ENCODE measurements at regions not wholly inside any gene's neighbourhood (a gene's known extent, or its start where the extent isn't known, plus 50 kb on each side); places are given as distances from the start of the nearest gene placed in this dataset.

GRCh38 chr4:123121241-123121907 is 199.0 kb upstream of the NUDT6 start:
- no peak overlapping the region for H3K4me3 ChIP-seq (ENCODE audit: low read length)
- no peak overlapping the region for H3K9ac ChIP-seq (ENCODE audit: low read length)
- H3K36me3 ChIP-seq (ENCODE audit: control insufficient read depth, insufficient read depth, low read length), result no peaks in the 10 kb centered on the region
- H3K27me3 ChIP-seq (ENCODE audit: control insufficient read depth, insufficient read depth, low read length), result no peaks in the 10 kb centered on the region
- H3K4me1 ChIP-seq (ENCODE audit: control insufficient read depth, insufficient read depth, low read length), result no peaks in the 10 kb centered on the region
- no peaks in the 10 kb centered on the region for H3K9me3 ChIP-seq (ENCODE audit: control insufficient read depth, low read length)

GRCh38 chr4:123125477-123125876 is 203.1 kb upstream of the NUDT6 start:
- H3K9me3 ChIP-seq (ENCODE audit: control insufficient read depth, low read length), result no peaks in the 10 kb centered on the region
- H3K4me1 ChIP-seq (ENCODE audit: control insufficient read depth, insufficient read depth, low read length), result no peaks in the 10 kb centered on the region
- no peak overlapping the region for H3K4me3 ChIP-seq (ENCODE audit: low read length)
- no peaks in the 10 kb centered on the region for H3K36me3 ChIP-seq (ENCODE audit: control insufficient read depth, insufficient read depth, low read length)
- H3K9ac ChIP-seq (ENCODE audit: low read length), result no peak overlapping the region
- no peaks in the 10 kb centered on the region for H3K27me3 ChIP-seq (ENCODE audit: control insufficient read depth, insufficient read depth, low read length)

GRCh38 chr4:123127218-123127617 is 204.8 kb upstream of the NUDT6 start:
- no peaks in the 10 kb centered on the region for H3K36me3 ChIP-seq (ENCODE audit: control insufficient read depth, insufficient read depth, low read length)
- H3K4me1 ChIP-seq (ENCODE audit: control insufficient read depth, insufficient read depth, low read length), result no peaks in the 10 kb centered on the region
- no peak overlapping the region for H3K9ac ChIP-seq (ENCODE audit: low read length)
- H3K4me3 ChIP-seq (ENCODE audit: low read length), result no peak overlapping the region
- H3K27me3 ChIP-seq (ENCODE audit: control insufficient read depth, insufficient read depth, low read length), result no peaks in the 10 kb centered on the region
- H3K9me3 ChIP-seq (ENCODE audit: control insufficient read depth, low read length), result no peaks in the 10 kb centered on the region

- H3K27me3 ChIP-seq (ENCODE audit: control insufficient read depth, insufficient read depth, low read length), result no peaks in the 10 kb centered on the region
- H3K36me3 ChIP-seq (ENCODE audit: control insufficient read depth, insufficient read depth, low read length), result no peaks in the 10 kb centered on the region
- H3K9me3 ChIP-seq (ENCODE audit: control insufficient read depth, low read length), result no peaks in the 10 kb centered on the region
- no peaks in the 10 kb centered on the region for H3K4me1 ChIP-seq (ENCODE audit: control insufficient read depth, insufficient read depth, low read length)
- no peak overlapping the region for H3K4me3 ChIP-seq (ENCODE audit: low read length)
- no peak overlapping the region for H3K9ac ChIP-seq (ENCODE audit: low read length)
Measured at GRCh38 chr4:123127875-123128274, 205.5 kb upstream of the NUDT6 start.

GRCh38 chr4:123133397-123134050 is 211.1 kb upstream of the NUDT6 start:
- no peaks in the 10 kb centered on the region for H3K9me3 ChIP-seq (ENCODE audit: control insufficient read depth, low read length)
- no peaks in the 10 kb centered on the region for H3K4me1 ChIP-seq (ENCODE audit: control insufficient read depth, insufficient read depth, low read length)
- H3K4me3 ChIP-seq (ENCODE audit: low read length), result no peak overlapping the region
- H3K27me3 ChIP-seq (ENCODE audit: control insufficient read depth, insufficient read depth, low read length), result no peaks in the 10 kb centered on the region
- H3K36me3 ChIP-seq (ENCODE audit: control insufficient read depth, insufficient read depth, low read length), result no peaks in the 10 kb centered on the region
- H3K9ac ChIP-seq (ENCODE audit: low read length), result no peak overlapping the region

DNA sequence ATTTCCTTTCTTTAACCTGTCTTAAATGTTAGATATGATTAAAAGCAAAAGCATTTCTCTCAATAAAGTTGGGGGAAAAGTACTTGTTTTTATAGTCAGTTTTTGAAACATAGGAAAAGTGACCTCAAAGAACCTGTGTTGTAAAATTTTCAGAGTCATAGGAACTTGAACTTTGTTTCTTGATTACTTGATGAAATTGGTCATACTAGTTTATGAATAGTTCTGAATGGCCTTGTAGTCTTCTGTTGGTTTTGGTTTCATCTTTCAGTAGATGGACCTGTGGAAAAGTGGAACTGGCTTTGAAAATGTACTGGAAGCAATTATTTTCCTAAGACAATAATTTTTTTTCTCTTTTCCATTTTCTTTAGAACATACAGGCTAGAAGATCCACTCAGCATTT is 222.2 kb upstream of the NUDT6 start:
- H3K9me3 ChIP-seq (ENCODE audit: control insufficient read depth, low read length), result no peaks in the 10 kb centered on the region
- H3K27me3 ChIP-seq (ENCODE audit: control insufficient read depth, insufficient read depth, low read length), result no peaks in the 10 kb centered on the region
- H3K36me3 ChIP-seq (ENCODE audit: control insufficient read depth, insufficient read depth, low read length), result no peaks in the 10 kb centered on the region
- peaks cover 5% of the 10 kb centered on the region for H3K4me1 ChIP-seq (ENCODE audit: control insufficient read depth, insufficient read depth, low read length)
- H3K9ac ChIP-seq (ENCODE audit: low read length), result no peak overlapping the region
- H3K4me3 ChIP-seq (ENCODE audit: low read length), result no peak overlapping the region

- no peak overlapping the region for H3K4me3 ChIP-seq (ENCODE audit: low read length)
- H3K9ac ChIP-seq (ENCODE audit: low read length), result no peak overlapping the region
- H3K4me1 ChIP-seq (ENCODE audit: control insufficient read depth, insufficient read depth, low read length), result no peaks in the 10 kb centered on the region
- no peaks in the 10 kb centered on the region for H3K36me3 ChIP-seq (ENCODE audit: control insufficient read depth, insufficient read depth, low read length)
- H3K27me3 ChIP-seq (ENCODE audit: control insufficient read depth, insufficient read depth, low read length), result no peaks in the 10 kb centered on the region
- H3K9me3 ChIP-seq (ENCODE audit: control insufficient read depth, low read length), result no peaks in the 10 kb centered on the region
Measured at GRCh38 chr4:123158576-123158975, 236.2 kb upstream of the NUDT6 start.

- H3K4me1 ChIP-seq (ENCODE audit: control insufficient read depth, insufficient read depth, low read length), result no peaks in the 10 kb centered on the region
- H3K9me3 ChIP-seq (ENCODE audit: control insufficient read depth, low read length), result no peaks in the 10 kb centered on the region
- no peaks in the 10 kb centered on the region for H3K27me3 ChIP-seq (ENCODE audit: control insufficient read depth, insufficient read depth, low read length)
- H3K4me3 ChIP-seq (ENCODE audit: low read length), result no peak overlapping the region
- no peaks in the 10 kb centered on the region for H3K36me3 ChIP-seq (ENCODE audit: control insufficient read depth, insufficient read depth, low read length)
- H3K9ac ChIP-seq (ENCODE audit: low read length), result no peak overlapping the region
Measured at GRCh38 chr4:123159479-123159878, 237.1 kb upstream of the NUDT6 start.

- no peaks in the 10 kb centered on the region for H3K36me3 ChIP-seq (ENCODE audit: control insufficient read depth, insufficient read depth, low read length)
- no peaks in the 10 kb centered on the region for H3K4me1 ChIP-seq (ENCODE audit: control insufficient read depth, insufficient read depth, low read length)
Measured at GRCh38 chr4:123162859-123163258, 233.7 kb upstream of the SPRY1 start.

DNA sequence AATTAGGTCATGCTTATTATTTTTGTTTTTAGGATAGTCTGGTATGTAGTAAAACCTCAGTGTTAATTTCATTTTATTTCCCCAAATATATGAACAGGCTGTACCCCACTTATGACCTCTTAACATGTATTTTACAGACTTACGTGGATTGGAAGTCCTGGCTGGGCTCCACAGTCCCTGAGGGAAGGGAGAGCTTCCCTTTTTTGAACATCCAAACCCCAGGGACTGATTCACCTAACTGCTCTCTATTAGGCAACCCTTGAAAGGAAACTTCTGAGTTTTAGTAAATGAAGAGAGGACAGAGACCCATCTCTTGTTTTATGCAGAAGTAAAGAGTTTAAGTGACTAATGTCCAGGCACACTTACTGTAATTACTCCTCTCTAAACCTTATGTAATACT is 233.1 kb upstream of the SPRY1 start:
- no peaks in the 10 kb centered on the region for H3K36me3 ChIP-seq (ENCODE audit: control insufficient read depth, insufficient read depth, low read length)
- no peaks in the 10 kb centered on the region for H3K9me3 ChIP-seq (ENCODE audit: control insufficient read depth, low read length)
- H3K9ac ChIP-seq (ENCODE audit: low read length), result no peak overlapping the region
- no peak overlapping the region for H3K4me3 ChIP-seq (ENCODE audit: low read length)
- H3K27me3 ChIP-seq (ENCODE audit: control insufficient read depth, insufficient read depth, low read length), result no peaks in the 10 kb centered on the region
- no peaks in the 10 kb centered on the region for H3K4me1 ChIP-seq (ENCODE audit: control insufficient read depth, insufficient read depth, low read length)

More at GRCh38 chr4:123162859-123163258, 233.7 kb upstream of the SPRY1 start:
- Histone ChIP-seq H3K4me3 (ENCODE audit: low read length) (no peak overlapping the region), H3K9ac (ENCODE audit: low read length) (no peak overlapping the region), H3K27me3 (ENCODE audit: control insufficient read depth, insufficient read depth, low read length) (no peaks in the 10 kb centered on the region), H3K9me3 (ENCODE audit: control insufficient read depth, low read length) (no peaks in the 10 kb centered on the region)

DNA sequence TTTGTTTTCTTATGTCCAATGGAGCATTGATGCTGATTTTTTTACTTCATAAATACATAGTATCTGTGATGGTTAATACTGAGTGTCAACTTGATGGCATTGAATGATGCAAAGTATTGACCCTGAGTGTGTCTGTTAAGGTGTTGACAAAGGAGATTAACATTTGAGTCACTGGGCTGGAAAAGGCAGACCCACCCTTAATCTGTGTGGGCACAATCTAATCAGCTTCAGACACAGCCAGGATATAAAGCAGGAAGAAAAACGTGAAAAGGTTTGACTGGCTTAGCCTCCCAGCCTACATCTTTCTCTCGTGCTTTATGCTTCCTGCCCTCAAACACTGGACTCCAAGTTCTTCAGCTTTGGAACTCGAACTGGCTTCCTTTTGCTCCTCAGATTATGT is 230.6 kb upstream of the SPRY1 start:
- Histone ChIP-seq H3K9me3 (ENCODE audit: control insufficient read depth, low read length) (no peaks in the 10 kb centered on the region), H3K4me3 (ENCODE audit: low read length) (peak overlapping the region; percentile 28), H3K9ac (ENCODE audit: low read length) (peak overlapping the region; percentile 37), H3K27me3 (ENCODE audit: control insufficient read depth, insufficient read depth, low read length) (no peaks in the 10 kb centered on the region), H3K4me1 (ENCODE audit: control insufficient read depth, insufficient read depth, low read length) (peaks cover 7% of the 10 kb centered on the region), H3K36me3 (ENCODE audit: control insufficient read depth, insufficient read depth, low read length) (no peaks in the 10 kb centered on the region)

DNA sequence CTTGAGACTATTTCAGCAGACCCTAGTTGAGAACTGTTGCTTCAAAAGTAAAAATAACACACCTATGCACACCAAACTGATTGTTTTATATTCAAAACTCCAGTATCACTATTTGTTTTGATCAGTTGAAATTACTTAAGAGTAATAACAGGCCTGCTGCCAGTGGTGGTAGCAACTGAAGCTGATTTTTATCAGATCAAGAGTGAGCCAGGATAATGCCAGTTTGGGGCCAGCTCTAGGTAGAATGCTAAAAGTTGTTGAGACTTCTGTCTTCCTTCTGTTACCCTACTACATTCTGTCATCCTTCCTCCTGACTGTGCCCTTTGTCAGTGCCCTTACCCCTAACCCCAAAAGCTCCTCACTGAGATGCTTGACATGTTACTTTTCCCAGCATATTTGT is 228.7 kb upstream of the SPRY1 start:
- H3K9ac ChIP-seq (ENCODE audit: low read length), result no peak overlapping the region
- no peaks in the 10 kb centered on the region for H3K27me3 ChIP-seq (ENCODE audit: control insufficient read depth, insufficient read depth, low read length)
- peaks cover 7% of the 10 kb centered on the region for H3K4me1 ChIP-seq (ENCODE audit: control insufficient read depth, insufficient read depth, low read length)
- H3K4me3 ChIP-seq (ENCODE audit: low read length), result no peak overlapping the region
- no peaks in the 10 kb centered on the region for H3K9me3 ChIP-seq (ENCODE audit: control insufficient read depth, low read length)
- no peaks in the 10 kb centered on the region for H3K36me3 ChIP-seq (ENCODE audit: control insufficient read depth, insufficient read depth, low read length)

All from mucosa of stomach (tissue), 1 donor.